ENCODE measurements at regions not wholly inside any gene's neighbourhood (a gene's known extent, or its start where the extent isn't known, plus 50 kb on each side); places are given as distances from the start of the nearest gene placed in this dataset.

DNA sequence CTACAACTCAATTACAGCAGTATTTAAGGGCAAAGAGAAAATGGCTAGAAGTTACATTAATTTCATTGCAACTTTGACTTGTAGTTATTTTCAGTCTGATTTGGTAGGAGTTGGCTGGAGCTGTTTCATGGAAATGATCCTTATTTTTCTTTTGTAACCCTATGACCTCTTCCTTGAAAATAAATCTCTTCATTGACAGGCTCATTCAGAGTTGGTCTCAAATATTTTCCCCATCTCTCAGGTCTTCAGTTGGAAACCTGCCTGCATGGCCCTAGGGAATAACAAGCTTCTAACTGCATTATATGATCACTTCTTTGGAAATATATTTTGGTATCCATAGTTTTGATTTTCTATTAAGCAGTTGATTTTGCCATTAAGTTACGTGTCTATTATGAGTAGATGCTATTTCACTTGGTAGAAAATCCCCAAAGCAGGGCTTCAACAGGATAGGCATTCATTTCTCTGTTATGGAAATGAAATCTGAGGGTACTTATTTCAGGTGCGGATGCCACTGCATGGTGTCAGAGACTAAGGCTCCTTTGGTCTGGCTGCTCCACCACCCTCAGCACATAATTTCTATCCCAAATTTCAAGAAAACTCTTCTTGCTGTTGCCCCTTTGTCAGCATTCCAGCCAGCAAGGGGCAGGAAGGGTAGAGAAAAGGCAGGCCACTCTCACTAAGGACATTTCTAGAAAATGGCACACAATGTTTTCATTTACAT, 502.5 kb downstream of the SPRY1 start:
- TF ChIP-seq, protein P1, sequence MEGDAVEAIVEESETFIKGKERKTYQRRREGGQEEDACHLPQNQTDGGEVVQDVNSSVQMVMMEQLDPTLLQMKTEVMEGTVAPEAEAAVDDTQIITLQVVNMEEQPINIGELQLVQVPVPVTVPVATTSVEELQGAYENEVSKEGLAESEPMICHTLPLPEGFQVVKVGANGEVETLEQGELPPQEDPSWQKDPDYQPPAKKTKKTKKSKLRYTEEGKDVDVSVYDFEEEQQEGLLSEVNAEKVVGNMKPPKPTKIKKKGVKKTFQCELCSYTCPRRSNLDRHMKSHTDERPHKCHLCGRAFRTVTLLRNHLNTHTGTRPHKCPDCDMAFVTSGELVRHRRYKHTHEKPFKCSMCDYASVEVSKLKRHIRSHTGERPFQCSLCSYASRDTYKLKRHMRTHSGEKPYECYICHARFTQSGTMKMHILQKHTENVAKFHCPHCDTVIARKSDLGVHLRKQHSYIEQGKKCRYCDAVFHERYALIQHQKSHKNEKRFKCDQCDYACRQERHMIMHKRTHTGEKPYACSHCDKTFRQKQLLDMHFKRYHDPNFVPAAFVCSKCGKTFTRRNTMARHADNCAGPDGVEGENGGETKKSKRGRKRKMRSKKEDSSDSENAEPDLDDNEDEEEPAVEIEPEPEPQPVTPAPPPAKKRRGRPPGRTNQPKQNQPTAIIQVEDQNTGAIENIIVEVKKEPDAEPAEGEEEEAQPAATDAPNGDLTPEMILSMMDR (IDR thresholded peaks at IDR 0.05), result no peak
- no peak for TF ChIP-seq EZH2 (IDR thresholded peaks at IDR 0.05; ENCODE audit: borderline replicate concordance, insufficient read depth, low read depth, low read length, poor library complexity, severe bottlenecking)

Data from B cell (primary cell).